Liver (tissue), 8 donors: ENCODE measurements at regions not wholly inside any gene's neighbourhood (a gene's known extent, or its start where the extent isn't known, plus 50 kb on each side); places are given as distances from the start of the nearest gene placed in this dataset.

ENCODE experiments used
- DNase-seq: peaks from one replicate; pipeline ENCODE4 v3.0.0-alpha.2; 2017; ENCODE audit warnings: low spot score
- H3K27ac ChIP-seq, 2 donors: one replicate each; pipeline ENCODE4 v1.7.0; 2013; ENCODE audit warnings: inconsistent platforms in 2 of 2, low read length in 2 of 2, control low read depth in 1 of 2, low read depth in 1 of 2, mild to moderate bottlenecking in 1 of 2
- H3K27me3 ChIP-seq, 4 donors: one replicate each; pipeline versions ENCODE4 v1.6.1 to v1.7.0; 2013; ENCODE audit warnings: low read length in 3 of 4, inconsistent platforms in 1 of 4, mild to moderate bottlenecking in 1 of 4, moderate library complexity in 1 of 4; ENCODE audit not compliant: control insufficient read depth in 4 of 4, insufficient read depth in 4 of 4
- H3K36me3 ChIP-seq, 4 donors: one replicate each; pipeline versions ENCODE4 v1.6.1 to v1.7.0; 2013; ENCODE audit warnings: low read length in 3 of 4, mild to moderate bottlenecking in 3 of 4, low read depth in 1 of 4, moderate library complexity in 1 of 4; ENCODE audit not compliant: control insufficient read depth in 4 of 4, insufficient read depth in 3 of 4
- H3K4me1 ChIP-seq, 4 donors: one replicate each; pipeline versions ENCODE4 v1.6.1 to v1.7.0; 2013; ENCODE audit warnings: low read length in 3 of 4, mild to moderate bottlenecking in 3 of 4, moderate library complexity in 1 of 4; ENCODE audit not compliant: control insufficient read depth in 4 of 4, insufficient read depth in 4 of 4
- H3K4me3 ChIP-seq, 3 donors: one replicate each; pipeline versions ENCODE4 v1.6.1 to v1.7.0; 2013; ENCODE audit warnings: low read length in 3 of 3, control low read depth in 1 of 3, low read depth in 1 of 3, mild to moderate bottlenecking in 1 of 3
- H3K9ac ChIP-seq, 2 donors: one replicate each; pipeline ENCODE4 v1.7.0; 2013; ENCODE audit warnings: low read length in 2 of 2, mild to moderate bottlenecking in 2 of 2, moderate library complexity in 2 of 2, control low read depth in 1 of 2, low read depth in 1 of 2
- H3K9me3 ChIP-seq, 4 donors: one replicate each; pipeline versions ENCODE4 v1.6.1 to v1.7.0; 2013; ENCODE audit warnings: low read length in 3 of 4; ENCODE audit not compliant: control insufficient read depth in 4 of 4
- EGR1 ChIP-seq, 2 donors: IDR thresholded peaks; 2 replicates each; pipeline ENCODE4 v1.6.1; 2016 to 2018; ENCODE audit warnings: antibody characterized with exemption in 2 of 2, low read depth in 2 of 2
- FOXA1 ChIP-seq: IDR thresholded peaks from 2 replicates; pipeline ENCODE4 v1.6.1; 2016; ENCODE audit warnings: antibody characterized with exemption
- FOXA2 ChIP-seq: IDR thresholded peaks from 2 replicates; pipeline ENCODE4 v1.6.1; 2016; ENCODE audit warnings: antibody characterized with exemption
- GABPA ChIP-seq, 2 donors: IDR thresholded peaks in 1 of 2; conservative IDR thresholded peaks in 1 of 2; 2 replicates each; pipeline ENCODE4 v1.6.1; 2016; ENCODE audit warnings: antibody characterized with exemption in 2 of 2, mild to moderate bottlenecking in 1 of 2, moderate library complexity in 1 of 2
- HNF4A ChIP-seq, 2 donors: conservative IDR thresholded peaks; 2 replicates each; pipeline ENCODE4 v1.6.1; 2016; ENCODE audit warnings: antibody characterized with exemption in 2 of 2, mild to moderate bottlenecking in 2 of 2
- HNF4G ChIP-seq: IDR thresholded peaks from 2 replicates; pipeline ENCODE4 v1.6.1; 2016; ENCODE audit warnings: antibody characterized with exemption
- JUND ChIP-seq, 2 donors: IDR thresholded peaks; 2 replicates each; pipeline ENCODE4 v1.6.1; 2016; ENCODE audit warnings: antibody characterized with exemption in 2 of 2
- NR2F2 ChIP-seq: IDR thresholded peaks from 2 replicates; pipeline ENCODE4 v1.6.1; 2016; ENCODE audit warnings: antibody characterized with exemption
- RAD21 ChIP-seq, 2 donors: IDR thresholded peaks; 2 replicates each; pipeline ENCODE4 v1.6.1; 2016; ENCODE audit warnings: antibody characterized with exemption in 2 of 2, mild to moderate bottlenecking in 2 of 2
- RXRA ChIP-seq, 2 donors: IDR thresholded peaks; 2 replicates each; pipeline ENCODE4 v1.6.1; 2017 to 2018; ENCODE audit warnings: antibody characterized with exemption in 2 of 2, mild to moderate bottlenecking in 1 of 2
- SP1 ChIP-seq: IDR thresholded peaks from 2 replicates; pipeline ENCODE4 v1.6.1; 2018; ENCODE audit warnings: antibody characterized with exemption, mild to moderate bottlenecking
- TAF1 ChIP-seq: conservative IDR thresholded peaks from 2 replicates; pipeline ENCODE4 v1.6.1; 2016; ENCODE audit warnings: antibody characterized with exemption, mild to moderate bottlenecking
- YY1 ChIP-seq: IDR thresholded peaks from 2 replicates; pipeline ENCODE4 v1.6.1; 2016; ENCODE audit warnings: antibody characterized with exemption, mild to moderate bottlenecking
- WGBS: extraction: QIAGEN DNeasy Blood & Tissue Kit; methylation state at CpG from one replicate; pipeline ENCODE4 v1.1.7; 2013; 5-methylcytosine and 5-hydroxymethylcytosine counted together
- TF ChIP-seq, protein P1 (sequence below): IDR thresholded peaks from 2 replicates; pipeline ENCODE4 v1.6.1; 2016; ENCODE audit warnings: antibody characterized with exemption, mild to moderate bottlenecking
- TF ChIP-seq, protein P2 (sequence below): IDR thresholded peaks from 2 replicates; pipeline ENCODE4 v1.6.1; 2016; ENCODE audit warnings: antibody characterized with exemption
- TF ChIP-seq, protein P3 (sequence below): fragments of 150-350 bp; IDR thresholded peaks from 2 replicates; pipeline ENCODE4 v1.5.1; 2017; ENCODE audit warnings: improper control_type of control experiment, low read depth, low read length; ENCODE audit not compliant: missing input control
- TF ChIP-seq, protein P4 (sequence below): IDR thresholded peaks from 2 replicates; pipeline ENCODE4 v1.6.1; 2016; ENCODE audit warnings: antibody characterized with exemption
- TF ChIP-seq, protein P5 (sequence below): IDR thresholded peaks from 2 replicates; pipeline ENCODE4 v1.6.1; 2016; ENCODE audit warnings: antibody characterized with exemption
- donor health status: healthy.
- donor health status: healthy.
- donor health status: healthy.
- donor health status: healthy.
- donor health status: healthy.

DNA sequence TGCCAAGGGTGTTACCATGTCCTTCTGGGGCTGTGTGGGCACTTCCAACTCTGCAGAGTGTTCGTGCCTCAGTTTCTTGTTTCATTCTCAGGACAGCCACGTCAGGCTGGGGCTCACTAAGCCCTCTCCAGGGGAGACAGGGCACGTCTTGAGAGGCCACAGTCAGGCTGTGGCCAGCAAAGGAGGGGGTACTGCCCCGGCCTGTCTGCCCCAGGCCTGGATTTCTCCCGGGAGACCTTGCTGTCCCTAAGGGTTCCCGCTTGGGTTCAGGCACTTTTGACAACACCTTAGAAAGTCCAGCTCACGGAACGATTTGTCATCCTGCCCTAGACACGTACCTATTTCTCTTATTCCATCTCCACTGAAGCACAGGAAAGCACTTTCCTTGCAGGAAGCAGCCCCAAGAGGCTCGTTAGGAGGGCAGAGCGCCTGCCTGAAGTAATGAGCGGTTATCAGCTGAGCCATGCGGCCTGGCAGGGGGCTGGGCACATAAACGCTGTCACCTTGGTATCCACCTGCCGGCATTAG lies 290.4 kb upstream of the RTL1 start:
- Histone ChIP-seq H3K4me3 (no peak overlapping the region), H3K27ac (no peak overlapping the region), H3K4me1 (no peaks in the 10 kb centered on the region), H3K9me3 (no peaks in the 10 kb centered on the region), H3K9ac (no peak overlapping the region), H3K27me3 (no peaks in the 10 kb centered on the region), H3K36me3 (no peaks in the 10 kb centered on the region)
- TF ChIP-seq, protein P1, sequence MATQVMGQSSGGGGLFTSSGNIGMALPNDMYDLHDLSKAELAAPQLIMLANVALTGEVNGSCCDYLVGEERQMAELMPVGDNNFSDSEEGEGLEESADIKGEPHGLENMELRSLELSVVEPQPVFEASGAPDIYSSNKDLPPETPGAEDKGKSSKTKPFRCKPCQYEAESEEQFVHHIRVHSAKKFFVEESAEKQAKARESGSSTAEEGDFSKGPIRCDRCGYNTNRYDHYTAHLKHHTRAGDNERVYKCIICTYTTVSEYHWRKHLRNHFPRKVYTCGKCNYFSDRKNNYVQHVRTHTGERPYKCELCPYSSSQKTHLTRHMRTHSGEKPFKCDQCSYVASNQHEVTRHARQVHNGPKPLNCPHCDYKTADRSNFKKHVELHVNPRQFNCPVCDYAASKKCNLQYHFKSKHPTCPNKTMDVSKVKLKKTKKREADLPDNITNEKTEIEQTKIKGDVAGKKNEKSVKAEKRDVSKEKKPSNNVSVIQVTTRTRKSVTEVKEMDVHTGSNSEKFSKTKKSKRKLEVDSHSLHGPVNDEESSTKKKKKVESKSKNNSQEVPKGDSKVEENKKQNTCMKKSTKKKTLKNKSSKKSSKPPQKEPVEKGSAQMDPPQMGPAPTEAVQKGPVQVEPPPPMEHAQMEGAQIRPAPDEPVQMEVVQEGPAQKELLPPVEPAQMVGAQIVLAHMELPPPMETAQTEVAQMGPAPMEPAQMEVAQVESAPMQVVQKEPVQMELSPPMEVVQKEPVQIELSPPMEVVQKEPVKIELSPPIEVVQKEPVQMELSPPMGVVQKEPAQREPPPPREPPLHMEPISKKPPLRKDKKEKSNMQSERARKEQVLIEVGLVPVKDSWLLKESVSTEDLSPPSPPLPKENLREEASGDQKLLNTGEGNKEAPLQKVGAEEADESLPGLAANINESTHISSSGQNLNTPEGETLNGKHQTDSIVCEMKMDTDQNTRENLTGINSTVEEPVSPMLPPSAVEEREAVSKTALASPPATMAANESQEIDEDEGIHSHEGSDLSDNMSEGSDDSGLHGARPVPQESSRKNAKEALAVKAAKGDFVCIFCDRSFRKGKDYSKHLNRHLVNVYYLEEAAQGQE: no peak
- no peak for TF ChIP-seq HNF4G
- no peak for TF ChIP-seq SP1
- no peak for TF ChIP-seq YY1
- TF ChIP-seq FOXA2: no peak
- TF ChIP-seq FOXA1: no peak
- no peak for TF ChIP-seq RXRA (IDR thresholded peaks at IDR 0.05)
- DNase-seq: peak; percentile 24
- WGBS: 86% methylated on average over 15 of the region's 15 CpGs

DNA sequence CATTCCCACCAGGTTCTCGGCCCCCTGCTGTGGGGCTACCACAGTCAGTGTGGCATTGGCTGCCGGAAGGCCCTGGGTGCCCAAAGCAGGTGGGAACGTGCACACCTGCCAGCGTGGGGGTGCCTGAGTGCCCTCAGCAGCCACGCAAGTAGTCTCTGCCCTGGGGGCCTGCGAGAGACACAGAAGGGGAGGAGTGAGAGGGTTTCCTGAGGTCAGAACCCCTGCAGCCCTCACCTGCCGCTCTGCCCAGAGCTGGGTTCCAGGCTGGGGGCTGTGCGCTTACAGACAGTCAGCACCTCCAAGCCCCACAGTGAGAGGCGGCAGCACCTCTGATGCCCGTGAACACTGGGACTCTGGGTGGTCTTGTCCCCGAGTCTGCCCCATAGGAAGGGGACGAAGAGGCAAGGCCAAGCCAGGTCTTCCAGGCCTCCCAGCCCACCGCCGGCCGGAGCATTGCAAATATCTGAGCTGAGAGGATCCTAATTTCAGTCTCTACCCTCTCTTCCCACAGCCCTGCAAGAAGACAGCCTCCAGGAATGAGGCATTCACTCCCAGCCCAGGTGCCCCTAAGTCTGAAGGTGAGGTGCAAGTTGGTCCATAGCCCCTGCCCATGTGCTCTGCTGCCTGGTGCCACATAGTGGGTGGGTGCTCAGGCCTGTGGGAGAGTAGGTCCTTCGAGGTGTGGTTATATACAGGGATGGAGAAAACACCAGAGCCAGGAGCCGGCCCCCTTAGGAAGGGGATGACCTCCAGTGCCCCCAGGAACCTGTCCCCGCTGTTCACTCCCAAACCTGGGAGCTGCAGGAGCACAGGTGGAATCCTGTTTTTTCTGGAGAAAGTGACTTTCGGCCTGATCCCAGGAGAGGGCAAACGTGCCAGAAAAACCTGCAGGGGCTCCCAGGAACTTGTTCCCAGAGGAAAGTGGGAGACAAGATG lies 291.1 kb upstream of the RTL1 start:
- Histone ChIP-seq H3K4me3 (no peak overlapping the region), H3K9me3 (no peaks in the 10 kb centered on the region), H3K27me3 (no peaks in the 10 kb centered on the region), H3K36me3 (no peaks in the 10 kb centered on the region), H3K9ac (no peak overlapping the region), H3K27ac (no peak overlapping the region), H3K4me1 (no peaks in the 10 kb centered on the region)
- WGBS: 88% methylated on average over 20 of the region's 20 CpGs
- TF ChIP-seq, protein P1: no peak
- TF ChIP-seq FOXA2 (no peak), EGR1 (IDR thresholded peaks at IDR 0.05; ENCODE audit: low read depth in 2 of 2) (no peak), TAF1 (no peak), RXRA (IDR thresholded peaks at IDR 0.05) (no peak), RAD21 (IDR thresholded peaks at IDR 0.05) (no peak), HNF4A (conservative IDR thresholded peaks at IDR 0.05) (no peak), NR2F2 (no peak), FOXA1 (no peak), HNF4G (no peak), GABPA (IDR thresholded peaks at IDR 0.05 in 1 of 2, conservative IDR thresholded peaks at IDR 0.05 in 1 of 2) (no peak), JUND (IDR thresholded peaks at IDR 0.05) (no peak), SP1 (no peak), YY1 (no peak)
- TF ChIP-seq, protein P2, sequence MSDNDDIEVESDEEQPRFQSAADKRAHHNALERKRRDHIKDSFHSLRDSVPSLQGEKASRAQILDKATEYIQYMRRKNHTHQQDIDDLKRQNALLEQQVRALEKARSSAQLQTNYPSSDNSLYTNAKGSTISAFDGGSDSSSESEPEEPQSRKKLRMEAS: no peak
- TF ChIP-seq, protein P3, sequence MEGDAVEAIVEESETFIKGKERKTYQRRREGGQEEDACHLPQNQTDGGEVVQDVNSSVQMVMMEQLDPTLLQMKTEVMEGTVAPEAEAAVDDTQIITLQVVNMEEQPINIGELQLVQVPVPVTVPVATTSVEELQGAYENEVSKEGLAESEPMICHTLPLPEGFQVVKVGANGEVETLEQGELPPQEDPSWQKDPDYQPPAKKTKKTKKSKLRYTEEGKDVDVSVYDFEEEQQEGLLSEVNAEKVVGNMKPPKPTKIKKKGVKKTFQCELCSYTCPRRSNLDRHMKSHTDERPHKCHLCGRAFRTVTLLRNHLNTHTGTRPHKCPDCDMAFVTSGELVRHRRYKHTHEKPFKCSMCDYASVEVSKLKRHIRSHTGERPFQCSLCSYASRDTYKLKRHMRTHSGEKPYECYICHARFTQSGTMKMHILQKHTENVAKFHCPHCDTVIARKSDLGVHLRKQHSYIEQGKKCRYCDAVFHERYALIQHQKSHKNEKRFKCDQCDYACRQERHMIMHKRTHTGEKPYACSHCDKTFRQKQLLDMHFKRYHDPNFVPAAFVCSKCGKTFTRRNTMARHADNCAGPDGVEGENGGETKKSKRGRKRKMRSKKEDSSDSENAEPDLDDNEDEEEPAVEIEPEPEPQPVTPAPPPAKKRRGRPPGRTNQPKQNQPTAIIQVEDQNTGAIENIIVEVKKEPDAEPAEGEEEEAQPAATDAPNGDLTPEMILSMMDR: no peak
- TF ChIP-seq, protein P4, sequence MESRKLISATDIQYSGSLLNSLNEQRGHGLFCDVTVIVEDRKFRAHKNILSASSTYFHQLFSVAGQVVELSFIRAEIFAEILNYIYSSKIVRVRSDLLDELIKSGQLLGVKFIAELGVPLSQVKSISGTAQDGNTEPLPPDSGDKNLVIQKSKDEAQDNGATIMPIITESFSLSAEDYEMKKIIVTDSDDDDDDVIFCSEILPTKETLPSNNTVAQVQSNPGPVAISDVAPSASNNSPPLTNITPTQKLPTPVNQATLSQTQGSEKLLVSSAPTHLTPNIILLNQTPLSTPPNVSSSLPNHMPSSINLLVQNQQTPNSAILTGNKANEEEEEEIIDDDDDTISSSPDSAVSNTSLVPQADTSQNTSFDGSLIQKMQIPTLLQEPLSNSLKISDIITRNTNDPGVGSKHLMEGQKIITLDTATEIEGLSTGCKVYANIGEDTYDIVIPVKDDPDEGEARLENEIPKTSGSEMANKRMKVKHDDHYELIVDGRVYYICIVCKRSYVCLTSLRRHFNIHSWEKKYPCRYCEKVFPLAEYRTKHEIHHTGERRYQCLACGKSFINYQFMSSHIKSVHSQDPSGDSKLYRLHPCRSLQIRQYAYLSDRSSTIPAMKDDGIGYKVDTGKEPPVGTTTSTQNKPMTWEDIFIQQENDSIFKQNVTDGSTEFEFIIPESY: no peak
- TF ChIP-seq, protein P5, sequence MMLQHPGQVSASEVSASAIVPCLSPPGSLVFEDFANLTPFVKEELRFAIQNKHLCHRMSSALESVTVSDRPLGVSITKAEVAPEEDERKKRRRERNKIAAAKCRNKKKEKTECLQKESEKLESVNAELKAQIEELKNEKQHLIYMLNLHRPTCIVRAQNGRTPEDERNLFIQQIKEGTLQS: no peak
- DNase-seq: peak; percentile 29
